GM12892 (cell line): ENCODE measurements at regions not wholly inside any gene's neighbourhood (a gene's known extent, or its start where the extent isn't known, plus 50 kb on each side); places are given as distances from the start of the nearest gene placed in this dataset.

Source experiments
- POLR2A ChIP-seq: IDR thresholded peaks from 2 replicates; pipeline ENCODE4 v1.6.1; 2011; ENCODE audit warnings: low read depth, low read length, control low read depth
- POLR2AphosphoS5 ChIP-seq: IDR thresholded peaks from 2 replicates; pipeline ENCODE4 v1.6.1; 2011; ENCODE audit warnings: low read depth, low read length, control low read depth

GRCh38 chr12:67535176-67535575, 113.4 kb upstream of the DYRK2 start:
- TF ChIP-seq POLR2AphosphoS5: no peak
- TF ChIP-seq POLR2A: no peak
